ENCODE measurements at regions not wholly inside any gene's neighbourhood (a gene's known extent, or its start where the extent isn't known, plus 50 kb on each side); places are given as distances from the start of the nearest gene placed in this dataset.

DNA sequence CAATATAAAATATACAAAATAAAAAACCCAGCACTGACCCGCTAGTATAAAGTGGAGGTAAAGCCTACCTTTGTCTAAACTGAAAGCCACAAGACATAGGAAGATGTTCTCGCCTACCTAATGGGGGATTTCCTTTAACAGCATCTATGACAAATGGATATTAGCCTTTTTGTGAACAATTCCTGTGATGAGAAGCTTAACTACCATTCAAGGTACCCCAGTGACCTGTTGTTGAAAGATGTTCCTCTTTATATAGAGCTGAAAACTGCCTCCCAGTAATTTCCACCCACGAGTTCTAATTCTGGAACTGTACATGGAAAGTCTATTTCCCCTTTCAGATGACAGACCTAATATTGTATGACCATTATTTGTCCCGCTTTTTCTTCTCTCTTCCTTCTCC lies 109.8 kb upstream of the RASGRP1 start:
- Histone ChIP-seq H3K4me3 (no peak overlapping the region), H3K27ac (no peak overlapping the region), H3K36me3 (no peaks in the 10 kb centered on the region), H3K27me3 (replicated peaks; ENCODE audit: insufficient read depth) (no peaks in the 10 kb centered on the region), H3K9me3 (no peaks in the 10 kb centered on the region), H3K4me1 (ENCODE audit: control insufficient read depth in 1 of 2, low read depth in 2 of 2) (no peaks in the 10 kb centered on the region)
- DNase-seq (ENCODE audit: low spot score) (no peak), ATAC-seq (ENCODE audit: insufficient number of reproducible peaks, low FRiP score, low read depth) (no peak)
- no peak for TF ChIP-seq CTCF (IDR thresholded peaks at IDR 0.05)

- no peak for TF ChIP-seq CTCF (IDR thresholded peaks at IDR 0.05)
- Histone ChIP-seq H3K4me3 (no peak overlapping the region), H3K36me3 (no peaks in the 10 kb centered on the region), H3K9me3 (no peaks in the 10 kb centered on the region), H3K4me1 (ENCODE audit: control insufficient read depth in 1 of 2, low read depth in 2 of 2) (no peaks in the 10 kb centered on the region), H3K27me3 (replicated peaks; ENCODE audit: insufficient read depth) (no peaks in the 10 kb centered on the region), H3K27ac (no peak overlapping the region)
- DNase-seq (ENCODE audit: low spot score) (no peak), ATAC-seq (ENCODE audit: insufficient number of reproducible peaks, low FRiP score, low read depth) (no peak)
These were observed 113.7 kb upstream of the RASGRP1 start for GRCh38 chr15:38678281-38678680.

- Histone ChIP-seq H3K27ac (no peak overlapping the region), H3K36me3 (no peaks in the 10 kb centered on the region), H3K9me3 (no peaks in the 10 kb centered on the region), H3K4me1 (ENCODE audit: control insufficient read depth in 1 of 2, low read depth in 2 of 2) (no peaks in the 10 kb centered on the region), H3K4me3 (no peak overlapping the region), H3K27me3 (replicated peaks; ENCODE audit: insufficient read depth) (no peaks in the 10 kb centered on the region)
- TF ChIP-seq CTCF (IDR thresholded peaks at IDR 0.05), result no peak
- DNase-seq (ENCODE audit: low spot score), result no peak
- no peak for ATAC-seq (ENCODE audit: insufficient number of reproducible peaks, low FRiP score, low read depth)
These were observed 116.2 kb upstream of the RASGRP1 start for GRCh38 chr15:38680775-38681174.

GRCh38 chr15:38682363-38682762 lies 117.7 kb upstream of the RASGRP1 start:
- no peak overlapping the region for H3K27ac ChIP-seq
- H3K4me1 ChIP-seq (ENCODE audit: control insufficient read depth in 1 of 2, low read depth in 2 of 2), result no peaks in the 10 kb centered on the region
- TF ChIP-seq CTCF (IDR thresholded peaks at IDR 0.05), result no peak
- no peaks in the 10 kb centered on the region for H3K27me3 ChIP-seq (replicated peaks; ENCODE audit: insufficient read depth)
- no peaks in the 10 kb centered on the region for H3K9me3 ChIP-seq
- ATAC-seq (ENCODE audit: insufficient number of reproducible peaks, low FRiP score, low read depth), result no peak
- no peaks in the 10 kb centered on the region for H3K36me3 ChIP-seq
- no peak overlapping the region for H3K4me3 ChIP-seq
- no peak for DNase-seq (ENCODE audit: low spot score)

DNA sequence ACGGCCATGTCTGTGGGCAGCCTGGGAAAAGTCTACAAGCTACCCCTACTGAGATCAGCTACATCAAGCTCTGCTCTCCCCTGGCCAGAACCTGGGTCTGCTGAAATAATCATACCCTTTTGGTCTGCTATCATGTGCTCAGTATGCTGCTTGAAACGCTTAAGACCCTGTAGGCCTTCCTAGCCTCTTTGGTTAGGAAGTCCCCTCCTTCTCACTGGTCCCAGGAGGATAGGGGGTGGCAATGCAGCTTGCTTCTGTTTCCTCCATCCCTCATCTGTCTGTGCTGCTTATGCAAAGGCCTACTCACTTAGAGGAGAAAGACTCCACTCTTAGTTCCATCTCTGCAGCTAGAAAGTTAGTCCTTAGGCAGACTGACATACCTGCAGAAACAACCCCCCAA lies 118.2 kb upstream of the RASGRP1 start:
- H3K27me3 ChIP-seq (replicated peaks; ENCODE audit: insufficient read depth), result no peaks in the 10 kb centered on the region
- H3K9me3 ChIP-seq, result no peaks in the 10 kb centered on the region
- H3K4me3 ChIP-seq, result no peak overlapping the region
- TF ChIP-seq CTCF (IDR thresholded peaks at IDR 0.05), result no peak
- DNase-seq (ENCODE audit: low spot score) (no peak), ATAC-seq (ENCODE audit: insufficient number of reproducible peaks, low FRiP score, low read depth) (no peak)
- no peak overlapping the region for H3K27ac ChIP-seq
- H3K4me1 ChIP-seq (ENCODE audit: control insufficient read depth in 1 of 2, low read depth in 2 of 2), result no peaks in the 10 kb centered on the region
- H3K36me3 ChIP-seq, result no peaks in the 10 kb centered on the region

Measured in thoracic aorta (tissue), 2 donors.